ENCODE measurements at regions not wholly inside any gene's neighbourhood (a gene's known extent, or its start where the extent isn't known, plus 50 kb on each side); places are given as distances from the start of the nearest gene placed in this dataset.

DNA sequence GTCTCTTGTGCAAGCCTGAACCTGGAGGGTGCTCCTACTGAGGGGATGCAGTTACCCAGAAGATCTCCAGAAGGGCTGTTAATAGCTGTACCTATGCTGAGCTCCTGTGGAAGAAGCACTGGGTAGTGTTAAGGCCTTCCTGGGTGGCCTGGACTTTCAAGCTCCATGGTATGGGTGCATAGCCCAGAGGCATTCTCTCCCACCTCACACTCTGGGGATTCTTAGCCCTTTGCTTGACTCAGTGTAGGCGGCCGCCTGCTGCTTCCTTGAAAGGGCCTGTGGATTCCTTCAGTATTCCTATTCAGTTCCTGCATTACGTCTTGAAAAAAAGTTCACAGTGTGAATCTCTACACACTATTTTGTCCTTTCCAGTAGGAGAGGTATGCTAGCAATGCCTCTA lies 235.7 kb upstream of the MAGEB16 start:
- no peak for TF ChIP-seq CTCF (IDR thresholded peaks at IDR 0.05)
- no peak for TF ChIP-seq POLR2A (IDR thresholded peaks at IDR 0.05)
- no peak for TF ChIP-seq POLR2AphosphoS5 (IDR thresholded peaks at IDR 0.05)

All from prostate gland (tissue), 2 donors.